T-cell (primary cell): ENCODE measurements at regions not wholly inside any gene's neighbourhood (a gene's known extent, or its start where the extent isn't known, plus 50 kb on each side); places are given as distances from the start of the nearest gene placed in this dataset.

Experiments
- ATAC-seq, 4 experiments: fragments of 200-7000 bp in 3 of 4; fragments of 150-1000 bp in 1 of 4; cut with Tn5 transposase; replicated peaks in 1 of 4; 1 replicate in 3 of 4; 2 replicates in 1 of 4; pipeline ENCODE4 v1.10.0; 2021; ENCODE audit warnings: moderate library complexity in 3 of 4, mild to moderate bottlenecking in 2 of 4, moderate number of reproducible peaks in 1 of 4
- CTCF ChIA-PET, 2 donors: fragments of 300-600 bp; sonication (Branson Sonifier 250); formaldehyde crosslinking; loops; one replicate each; lab custom pipeline; 2022; ENCODE audit warnings: antibody characterized with exemption in 2 of 2; lab: Charles Lee
- POLR2A ChIA-PET, 2 donors: fragments of 300-600 bp; sonication (Branson Sonifier 250); formaldehyde crosslinking; loops; one replicate each; lab custom pipeline; 2022; ENCODE audit warnings: antibody characterized with exemption in 2 of 2; lab: Charles Lee
- DNase-seq, 35 experiments: peaks; one replicate each; pipeline versions ENCODE4 v3.0.0 to v3.0.0-alpha.2; 2013 to 2023
- H3K27ac ChIP-seq: one replicate; pipeline ENCODE4 v1.5.1; 2013; ENCODE audit warnings: low read length
- H3K27me3 ChIP-seq, 2 experiments: replicated peaks in 1 of 2; 1 replicate in 1 of 2; 2 replicates in 1 of 2; pipeline versions ENCODE4 v1.6.1 to v1.7.0; 2013; ENCODE audit warnings: low read length in 1 of 2, mixed read lengths in 1 of 2; ENCODE audit not compliant: control insufficient read depth in 2 of 2, insufficient read depth in 2 of 2; ENCODE audit errors: extremely low read depth in 1 of 2
- H3K36me3 ChIP-seq, 2 donors: 1 replicate in 1 of 2; 2 replicates in 1 of 2; pipeline versions ENCODE4 v1.6.1 to v1.7.0; 2013; ENCODE audit warnings: low read length in 1 of 2; ENCODE audit not compliant: control insufficient read depth in 2 of 2, insufficient read depth in 1 of 2; ENCODE audit errors: extremely low read depth in 1 of 2
- H3K4me1 ChIP-seq, 2 experiments: 1 replicate in 1 of 2; 2 replicates in 1 of 2; pipeline versions ENCODE4 v1.6.1 to v1.7.0; 2013; ENCODE audit warnings: low read length in 2 of 2, mixed read lengths in 1 of 2; ENCODE audit not compliant: insufficient read depth in 2 of 2, control insufficient read depth in 1 of 2; ENCODE audit errors: extremely low read depth in 1 of 2
- H3K4me3 ChIP-seq, 2 donors: 1 replicate in 1 of 2; 2 replicates in 1 of 2; pipeline versions ENCODE4 v1.5.1 to v1.7.0; 2013; ENCODE audit warnings: mild to moderate bottlenecking in 2 of 2, low read length in 1 of 2, moderate library complexity in 1 of 2; ENCODE audit not compliant: control insufficient read depth in 1 of 2; ENCODE audit errors: extremely low read depth in 1 of 2
- H3K9me3 ChIP-seq: 2 replicates; pipeline ENCODE4 v1.7.0; 2013
- H3K27ac Mint-ChIP-seq, 2 donors: one replicate each; pipeline ENCODE4 v1.8.0; 2020 to 2021; ENCODE audit warnings: mild to moderate bottlenecking in 2 of 2, mixed read lengths in 2 of 2
- H3K27me3 Mint-ChIP-seq, 2 donors: one replicate each; pipeline ENCODE4 v1.8.0; 2021 to 2022; ENCODE audit warnings: mixed read lengths in 2 of 2
- H3K36me3 Mint-ChIP-seq: one replicate; pipeline ENCODE4 v1.8.0; 2021; ENCODE audit warnings: mixed read lengths
- H3K4me1 Mint-ChIP-seq, 3 donors: one replicate each; pipeline ENCODE4 v1.8.0; 2020 to 2022; ENCODE audit warnings: mixed read lengths in 3 of 3, mild to moderate bottlenecking in 1 of 3
- H3K4me3 Mint-ChIP-seq, 3 donors: one replicate each; pipeline ENCODE4 v1.8.0; 2020 to 2022; ENCODE audit warnings: mild to moderate bottlenecking in 3 of 3, mixed read lengths in 3 of 3, moderate library complexity in 3 of 3
- H3K9me3 Mint-ChIP-seq, 3 donors: one replicate each; pipeline ENCODE4 v1.8.0; 2020 to 2022; ENCODE audit warnings: mixed read lengths in 3 of 3
- WGBS: methylation state at CpG from one replicate; pipeline ENCODE4 v1.1.5; 2013; ENCODE audit warnings: missing lambda C conversion rate; ENCODE audit not compliant: insufficient coverage; 5-methylcytosine and 5-hydroxymethylcytosine counted together

GRCh38 chr6:74964871-74965441, 240.9 kb downstream of the COL12A1 start:
- Mint-ChIP-seq H3K36me3 (no peaks in the 10 kb centered on the region), H3K9me3 (peaks cover 0 to 16% (median 0%) of the 10 kb centered on the region in 3 donors), H3K27ac (no peak overlapping the region), H3K27me3 (no peaks in the 10 kb centered on the region), H3K4me3 (no peak overlapping the region), H3K4me1 (no peaks in the 10 kb centered on the region)
- no peaks in the 10 kb centered on the region for H3K9me3 ChIP-seq
- CTCF ChIA-PET, result no interaction called here
- no peaks in the 10 kb centered on the region for H3K36me3 ChIP-seq
- no peak for ATAC-seq
- POLR2A ChIA-PET, result no interaction called here
- H3K27me3 ChIP-seq, result no peaks in the 10 kb centered on the region
- DNase-seq, result no peak
- WGBS, result 48% methylated on average over 2 of the region's 2 CpGs
- no peaks in the 10 kb centered on the region for H3K4me1 ChIP-seq
- no peak overlapping the region for H3K4me3 ChIP-seq
- H3K27ac ChIP-seq, result no peak overlapping the region

GRCh38 chr6:74956559-74957428, 249.1 kb downstream of the COL12A1 start:
- Histone ChIP-seq H3K27me3 (no peaks in the 10 kb centered on the region), H3K4me3 (no peak overlapping the region), H3K9me3 (no peaks in the 10 kb centered on the region), H3K4me1 (no peaks in the 10 kb centered on the region), H3K36me3 (no peaks in the 10 kb centered on the region), H3K27ac (no peak overlapping the region)
- Mint-ChIP-seq H3K4me3 (no peak overlapping the region), H3K9me3 (peaks cover 6 to 11% (median 7%) of the 10 kb centered on the region in 3 donors), H3K27ac (no peak overlapping the region), H3K4me1 (no peaks in the 10 kb centered on the region), H3K36me3 (no peaks in the 10 kb centered on the region), H3K27me3 (no peaks in the 10 kb centered on the region)
- POLR2A ChIA-PET, result no interaction called here
- DNase-seq, result no peak
- no peak for ATAC-seq
- 90% methylated on average over 2 of the region's 8 CpGs for WGBS
- CTCF ChIA-PET, result no interaction called here

GRCh38 chr6:74953708-74954107, 252.1 kb downstream of the COL12A1 start:
- Histone ChIP-seq H3K27me3 (no peaks in the 10 kb centered on the region), H3K4me3 (no peak overlapping the region), H3K36me3 (no peaks in the 10 kb centered on the region), H3K27ac (no peak overlapping the region), H3K4me1 (no peaks in the 10 kb centered on the region), H3K9me3 (no peaks in the 10 kb centered on the region)
- H3K4me3 Mint-ChIP-seq, result no peak overlapping the region
- H3K9me3 Mint-ChIP-seq, result peaks cover 9 to 13% (median 11%) of the 10 kb centered on the region in 3 donors
- H3K4me1 Mint-ChIP-seq, result no peaks in the 10 kb centered on the region
- ChIA-PET POLR2A (no interaction called here), CTCF (no interaction called here)
- DNase-seq (no peak), ATAC-seq (no peak)
- no peaks in the 10 kb centered on the region for H3K27me3 Mint-ChIP-seq
- H3K36me3 Mint-ChIP-seq, result no peaks in the 10 kb centered on the region
- no CpG with 5 or more reads among the region's 3 CpGs for WGBS
- no peak overlapping the region for H3K27ac Mint-ChIP-seq

- no peak for ATAC-seq
- H3K27ac Mint-ChIP-seq, result no peak overlapping the region
- Histone ChIP-seq H3K9me3 (no peaks in the 10 kb centered on the region), H3K4me3 (no peak overlapping the region), H3K4me1 (no peaks in the 10 kb centered on the region), H3K27ac (no peak overlapping the region), H3K27me3 (no peaks in the 10 kb centered on the region), H3K36me3 (no peaks in the 10 kb centered on the region)
- DNase-seq, result no peak
- no peak overlapping the region for H3K4me3 Mint-ChIP-seq
- CTCF ChIA-PET, result no interaction called here
- H3K36me3 Mint-ChIP-seq, result no peaks in the 10 kb centered on the region
- H3K9me3 Mint-ChIP-seq, result peaks cover 4 to 7% (median 5%) of the 10 kb centered on the region in 3 donors
- no peaks in the 10 kb centered on the region for H3K27me3 Mint-ChIP-seq
- 71% methylated on average over 1 of the region's 2 CpGs for WGBS
- POLR2A ChIA-PET, result no interaction called here
- H3K4me1 Mint-ChIP-seq, result no peaks in the 10 kb centered on the region
Measured at GRCh38 chr6:74946961-74947360, 258.9 kb downstream of the COL12A1 start.

- peaks cover 0 to 5% (median 3%) of the 10 kb centered on the region in 3 donors for H3K9me3 Mint-ChIP-seq
- H3K36me3 Mint-ChIP-seq, result no peaks in the 10 kb centered on the region
Measured at GRCh38 chr6:74942130-74942529, 263.7 kb downstream of the COL12A1 start.

GRCh38 chr6:74941424-74941823, 264.4 kb downstream of the COL12A1 start:
- DNase-seq (no peak), ATAC-seq (no peak)
- Mint-ChIP-seq H3K4me3 (no peak overlapping the region), H3K27ac (no peak overlapping the region), H3K9me3 (peaks cover 0 to 5% (median 3%) of the 10 kb centered on the region in 3 donors), H3K4me1 (no peaks in the 10 kb centered on the region), H3K36me3 (no peaks in the 10 kb centered on the region), H3K27me3 (no peaks in the 10 kb centered on the region)
- Histone ChIP-seq H3K36me3 (no peaks in the 10 kb centered on the region), H3K27ac (no peak overlapping the region), H3K27me3 (no peaks in the 10 kb centered on the region), H3K4me1 (no peaks in the 10 kb centered on the region), H3K9me3 (no peaks in the 10 kb centered on the region), H3K4me3 (no peak overlapping the region)
- CTCF ChIA-PET, result no interaction called here
- POLR2A ChIA-PET, result no interaction called here
- WGBS, result no CpG with 5 or more reads among the region's 1 CpG

More at GRCh38 chr6:74942130-74942529, 263.7 kb downstream of the COL12A1 start:
- no peak overlapping the region for H3K27ac Mint-ChIP-seq
- Histone ChIP-seq H3K4me3 (no peak overlapping the region), H3K27ac (no peak overlapping the region), H3K4me1 (no peaks in the 10 kb centered on the region), H3K36me3 (no peaks in the 10 kb centered on the region), H3K27me3 (no peaks in the 10 kb centered on the region), H3K9me3 (no peaks in the 10 kb centered on the region)
- ChIA-PET CTCF (no interaction called here), POLR2A (no interaction called here)
- WGBS, result no CpG with 5 or more reads among the region's 3 CpGs
- no peak for ATAC-seq
- no peaks in the 10 kb centered on the region for H3K4me1 Mint-ChIP-seq
- no peak overlapping the region for H3K4me3 Mint-ChIP-seq
- DNase-seq, result no peak
- no peaks in the 10 kb centered on the region for H3K27me3 Mint-ChIP-seq
